H1 (cell line): ENCODE measurements at regions not wholly inside any gene's neighbourhood (a gene's known extent, or its start where the extent isn't known, plus 50 kb on each side); places are given as distances from the start of the nearest gene placed in this dataset.

Source experiments
- BRCA1 ChIP-seq: IDR thresholded peaks from 2 replicates; pipeline ENCODE4 v1.6.1; 2012; ENCODE audit warnings: low read depth, low read length, improper control_type of control experiment
- FOSL1 ChIP-seq: IDR thresholded peaks from 2 replicates; pipeline ENCODE4 v1.6.1; 2011; ENCODE audit warnings: mild to moderate bottlenecking, low read depth, low read length, moderate library complexity; ENCODE audit not compliant: insufficient read depth
- GABPA ChIP-seq: IDR thresholded peaks from 2 replicates; pipeline ENCODE4 v1.6.1; 2011; ENCODE audit warnings: mild to moderate bottlenecking, low read length, moderate library complexity, borderline replicate concordance; ENCODE audit not compliant: insufficient read depth
- JUND ChIP-seq: IDR thresholded peaks from 2 replicates; pipeline ENCODE4 v1.6.1; 2011; ENCODE audit warnings: mild to moderate bottlenecking, improper control_type of control experiment, low read length
- KDM4A ChIP-seq: IDR thresholded peaks from one replicate; pipeline ENCODE4 v1.7.1; 2012; ENCODE audit warnings: low read depth, mild to moderate bottlenecking, moderate library complexity, low read length, inconsistent platforms; ENCODE audit not compliant: severe bottlenecking
- PHF8 ChIP-seq: fragments of 200-600 bp; sonication (generic); conservative IDR thresholded peaks from 2 replicates; pipeline ENCODE4 v1.7.1; 2012; ENCODE audit warnings: low read depth, mild to moderate bottlenecking, inconsistent platforms, low read length, moderate library complexity
- POLR2A ChIP-seq, 2 experiments: IDR thresholded peaks; 1 replicate in 1 of 2; 2 replicates in 1 of 2; pipeline ENCODE4 v1.6.1; 2011; ENCODE audit warnings: low read depth in 2 of 2, low read length in 2 of 2, mild to moderate bottlenecking in 2 of 2; ENCODE audit errors: control extremely low read depth in 1 of 2
- POLR2AphosphoS5 ChIP-seq: IDR thresholded peaks from 2 replicates; pipeline ENCODE4 v1.6.1; 2011; ENCODE audit warnings: low read depth, low read length
- POU5F1 ChIP-seq: IDR thresholded peaks from 2 replicates; pipeline ENCODE4 v1.6.1; 2011; ENCODE audit warnings: low read depth, mild to moderate bottlenecking, low read length, moderate library complexity
- SAP30 ChIP-seq: fragments of 300-600 bp; sonication (generic); IDR thresholded peaks from 2 replicates; pipeline ENCODE4 v1.7.1; 2012; ENCODE audit warnings: low read length, moderate library complexity, mild to moderate bottlenecking, inconsistent platforms; ENCODE audit not compliant: insufficient read depth, insufficient replicate concordance
- SIN3A ChIP-seq, 2 experiments: IDR thresholded peaks in 1 of 2; conservative IDR thresholded peaks in 1 of 2; 2 replicates each; pipeline ENCODE4 v1.6.1; 2011 to 2012; ENCODE audit warnings: low read length in 2 of 2, improper control_type of control experiment in 1 of 2, low read depth in 1 of 2, mild to moderate bottlenecking in 1 of 2
- TAF7 ChIP-seq: optimal IDR thresholded peaks from 2 replicates; pipeline ENCODE3; 2011; ENCODE audit warnings: low read depth, mild to moderate bottlenecking, inconsistent platforms, low read length, moderate library complexity, borderline replicate concordance
- TBP ChIP-seq: IDR thresholded peaks from 2 replicates; pipeline ENCODE4 v1.6.1; 2011; ENCODE audit warnings: low read depth, low read length, improper control_type of control experiment
- TCF12 ChIP-seq: IDR thresholded peaks from 2 replicates; pipeline ENCODE4 v1.6.1; 2011; ENCODE audit warnings: low read depth, mild to moderate bottlenecking, low read length

- TF ChIP-seq SIN3A (conservative IDR thresholded peaks at IDR 0.05 in 1 of 2, IDR thresholded peaks at IDR 0.05 in 1 of 2; ENCODE audit: low read depth in 1 of 2, low read length in 2 of 2) (peak in 1 of 2 experiments; percentile 75; a peak in 1 of 4 replicates), TBP (peak; percentile 42), PHF8 (peak; percentile 59; the same call in 1 of the 2 replicates), TAF7 (peak; percentile 51), POU5F1 (no peak), JUND (peak; percentile 69), SAP30 (no peak), FOSL1 (no peak), KDM4A (peak; percentile 43), POLR2A (IDR thresholded peaks at IDR 0.05; ENCODE audit: control extremely low read depth in 1 of 2, low read depth in 2 of 2, low read length in 2 of 2) (peak; percentile 78 to 82), GABPA (no peak), BRCA1 (no peak), TCF12 (no peak), POLR2AphosphoS5 (peak; percentile 74)
Observed at GRCh38 chr11:8810540-8811301, 100.3 kb upstream of the AKIP1 start (continued).
